Mesodermal cell (in vitro differentiated cells): ENCODE measurements at regions not wholly inside any gene's neighbourhood (a gene's known extent, or its start where the extent isn't known, plus 50 kb on each side); places are given as distances from the start of the nearest gene placed in this dataset.
"Not testable (repeated sequence)": the region's sequence is repeated elsewhere in the genome, so short reads cannot be mapped to it uniquely, and the experiment has no call there.

Experiments used
- H3K27ac ChIP-seq: 2 replicates; pipeline ENCODE4 v1.7.0; 2013; ENCODE audit warnings: mild to moderate bottlenecking, low read depth, low read length, moderate library complexity; ENCODE audit not compliant: severe bottlenecking
- H3K36me3 ChIP-seq: 2 replicates; pipeline ENCODE4 v1.7.1; 2013; ENCODE audit warnings: mild to moderate bottlenecking, low read length, moderate library complexity; ENCODE audit not compliant: control insufficient read depth, insufficient read depth
- H3K4me1 ChIP-seq: one replicate; pipeline ENCODE4 v1.7.1; 2013; ENCODE audit warnings: mild to moderate bottlenecking, low read length; ENCODE audit not compliant: insufficient read depth, control insufficient read depth, poor library complexity, severe bottlenecking
- H3K4me3 ChIP-seq: 2 replicates; pipeline ENCODE4 v1.7.0; 2013; ENCODE audit warnings: low read length, control low read depth, mild to moderate bottlenecking; ENCODE audit not compliant: insufficient read depth, poor library complexity, severe bottlenecking; ENCODE audit errors: extremely low read depth
- H3K9me3 ChIP-seq: 2 replicates; pipeline ENCODE4 v1.7.1; 2013; ENCODE audit warnings: mild to moderate bottlenecking, low read length, moderate library complexity; ENCODE audit not compliant: control insufficient read depth
- WGBS, 2 experiments: methylation state at CpG; one replicate each; pipeline ENCODE4 v1.1.5; 2013; ENCODE audit warnings: missing lambda C conversion rate in 2 of 2; ENCODE audit not compliant: insufficient coverage in 2 of 2; 5-methylcytosine and 5-hydroxymethylcytosine counted together

DNA sequence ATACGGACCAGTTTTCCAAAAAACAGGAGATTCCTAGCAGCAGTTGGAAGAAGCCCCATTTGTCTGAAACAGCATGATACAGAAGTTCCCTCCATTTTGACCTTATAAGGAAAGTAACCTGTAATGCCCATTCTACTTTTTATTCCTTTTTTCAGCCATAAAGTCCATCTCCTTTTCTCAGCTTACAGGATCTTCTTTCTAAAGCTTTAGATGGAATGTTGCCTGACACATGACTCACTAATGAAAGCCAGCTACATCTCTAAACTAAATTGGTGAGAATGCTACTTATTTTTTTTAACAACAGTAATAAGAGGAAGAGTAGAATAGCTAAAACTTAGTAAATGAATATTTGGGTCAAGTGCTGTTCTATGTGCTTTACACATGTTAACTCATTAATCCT lies 234.1 kb downstream of the CDH26 start:
- Histone ChIP-seq H3K36me3 (no peaks in the 10 kb centered on the region), H3K4me1 (no peaks in the 10 kb centered on the region), H3K27ac (no peak overlapping the region), H3K9me3 (no peaks in the 10 kb centered on the region), H3K4me3 (no peak overlapping the region)
- 88 to 92% methylated on average over 1 of the region's 1 CpG for WGBS, 2 experiments

DNA sequence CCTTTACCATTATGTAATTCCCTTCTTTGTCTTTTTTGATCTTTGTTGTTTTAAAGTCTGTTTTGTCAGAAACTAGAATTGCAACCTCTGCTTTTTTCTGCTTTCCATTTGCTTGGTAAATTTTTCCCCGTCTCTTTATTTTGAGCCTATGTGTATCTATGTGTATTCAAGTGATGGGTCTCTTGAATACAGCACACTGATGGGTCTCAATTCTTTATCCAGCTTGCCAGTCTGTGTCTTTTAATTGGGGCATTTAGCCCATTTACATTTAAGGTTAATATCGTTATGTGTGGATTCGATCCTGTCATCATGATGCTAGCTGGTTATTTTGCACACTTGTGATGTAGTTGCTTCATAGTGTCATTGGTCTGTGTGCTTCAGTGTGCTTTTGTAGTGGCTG lies 240.9 kb downstream of the CDH26 start:
- not testable (repeated sequence) for H3K9me3 ChIP-seq, H3K36me3 ChIP-seq, H3K4me1 ChIP-seq, H3K27ac ChIP-seq, H3K4me3 ChIP-seq
- 100% methylated on average over 1 of the region's 3 CpGs; no CpG with 5 or more reads in 1 of the 2 experiments for WGBS, 2 experiments

GRCh38 chr20:60199866-60200265 lies 241.6 kb downstream of the CDH26 start:
- 85 to 93% methylated on average over 2 of the region's 2 CpGs for WGBS, 2 experiments
- no peaks in the 10 kb centered on the region for H3K9me3 ChIP-seq

DNA sequence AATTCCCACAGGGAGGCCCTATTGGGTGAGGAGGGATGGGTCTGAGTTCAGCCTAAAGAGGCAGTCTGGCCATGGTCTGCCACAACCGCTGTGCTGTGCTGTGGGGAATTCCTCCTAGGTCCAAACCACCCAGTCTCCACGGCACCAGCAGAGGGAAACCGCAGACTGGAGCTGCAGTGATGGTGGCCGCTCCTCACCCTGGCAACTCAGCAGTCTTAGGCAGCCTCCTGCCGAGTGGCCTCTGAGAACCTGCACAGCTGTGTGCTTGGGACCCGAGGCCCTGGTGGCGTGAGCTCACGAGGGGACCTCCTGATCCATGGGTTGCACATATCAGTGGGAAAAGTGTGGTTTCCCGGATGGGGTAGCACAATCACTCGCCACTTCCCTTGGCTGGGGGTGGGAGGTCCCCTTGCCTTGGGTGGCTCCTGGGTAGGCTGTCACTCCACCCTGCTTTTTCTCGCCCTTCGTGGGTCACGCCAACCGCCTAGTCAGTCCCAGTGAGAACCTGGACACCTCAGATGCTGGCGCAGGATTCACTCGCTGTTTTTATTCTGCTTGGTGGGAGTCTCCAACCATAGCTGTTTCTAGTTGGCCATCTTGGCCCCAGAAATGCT lies 242.2 kb downstream of the CDH26 start:
- Histone ChIP-seq H3K9me3 (no peaks in the 10 kb centered on the region), H3K27ac (no peak overlapping the region)
- WGBS, 2 experiments = 89 to 90% methylated on average over 13 to 15 of the region's 16 CpGs

More at GRCh38 chr20:60199866-60200265, 241.6 kb downstream of the CDH26 start:
- H3K4me3 ChIP-seq = no peak overlapping the region
- no peaks in the 10 kb centered on the region for H3K4me1 ChIP-seq
- H3K27ac ChIP-seq = no peak overlapping the region
- H3K36me3 ChIP-seq = no peaks in the 10 kb centered on the region

GRCh38 chr20:60201198-60201835 lies 243.1 kb downstream of the CDH26 start:
- no peak overlapping the region for H3K27ac ChIP-seq

More for the DNA sequence above, 242.2 kb downstream of the CDH26 start:
- Histone ChIP-seq H3K4me3 (no peak overlapping the region), H3K4me1 (no peaks in the 10 kb centered on the region), H3K36me3 (no peaks in the 10 kb centered on the region)

DNA sequence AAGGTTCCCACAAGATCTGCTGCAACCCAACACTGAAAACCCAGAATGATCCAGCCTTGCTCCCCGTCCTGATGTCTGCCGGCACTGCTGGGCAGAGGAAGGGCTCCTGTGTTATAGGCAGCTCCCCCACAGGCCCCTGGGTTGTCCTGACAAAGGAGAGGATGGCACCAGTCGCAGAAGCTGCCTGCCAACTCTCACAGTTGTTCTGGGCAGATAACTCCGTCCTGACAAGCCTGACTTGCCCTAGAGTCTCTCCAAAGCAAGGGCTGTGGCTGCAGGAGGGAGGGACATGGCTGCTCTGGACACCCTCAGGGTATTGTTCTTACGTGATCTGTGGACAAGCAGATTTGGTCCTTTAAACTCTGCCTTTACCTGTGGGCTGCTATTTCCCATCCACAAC lies 243.8 kb downstream of the CDH26 start:
- Histone ChIP-seq H3K27ac (no peak overlapping the region), H3K9me3 (no peaks in the 10 kb centered on the region), H3K4me3 (no peak overlapping the region), H3K4me1 (no peaks in the 10 kb centered on the region), H3K36me3 (no peaks in the 10 kb centered on the region)
- WGBS, 2 experiments = 81 to 89% methylated on average over 4 of the region's 5 CpGs

More at GRCh38 chr20:60201198-60201835, 243.1 kb downstream of the CDH26 start:
- Histone ChIP-seq H3K9me3 (no peaks in the 10 kb centered on the region), H3K36me3 (no peaks in the 10 kb centered on the region), H3K4me3 (no peak overlapping the region), H3K4me1 (no peaks in the 10 kb centered on the region)
- no CpG with 5 or more reads among the region's 2 CpGs for WGBS, 2 experiments

DNA sequence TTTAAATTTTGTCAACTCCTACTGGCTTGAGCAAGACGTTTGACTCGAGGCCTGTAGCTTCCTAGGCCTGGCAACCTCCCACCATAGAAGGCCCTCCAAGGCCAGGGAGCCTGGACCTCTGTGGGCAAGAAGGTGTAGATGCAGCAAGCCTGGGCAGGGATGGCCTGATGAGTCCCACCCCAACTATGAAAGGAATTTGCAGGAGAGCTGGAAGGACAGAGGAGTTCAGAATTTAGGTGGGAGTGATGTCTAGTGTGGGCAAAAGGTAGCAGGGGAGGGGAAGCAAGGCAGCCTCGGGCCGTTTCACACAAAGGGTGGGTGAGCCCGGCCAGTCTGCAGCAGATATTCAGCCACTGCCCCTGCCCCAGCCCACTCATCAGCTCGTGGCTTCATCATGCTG lies 245.2 kb downstream of the CDH26 start:
- H3K4me3 ChIP-seq = no peak overlapping the region
- 83 to 87% methylated on average over 2 to 3 of the region's 6 CpGs for WGBS, 2 experiments
- H3K27ac ChIP-seq = no peak overlapping the region
- H3K9me3 ChIP-seq = no peaks in the 10 kb centered on the region
- no peaks in the 10 kb centered on the region for H3K36me3 ChIP-seq
- no peaks in the 10 kb centered on the region for H3K4me1 ChIP-seq

DNA sequence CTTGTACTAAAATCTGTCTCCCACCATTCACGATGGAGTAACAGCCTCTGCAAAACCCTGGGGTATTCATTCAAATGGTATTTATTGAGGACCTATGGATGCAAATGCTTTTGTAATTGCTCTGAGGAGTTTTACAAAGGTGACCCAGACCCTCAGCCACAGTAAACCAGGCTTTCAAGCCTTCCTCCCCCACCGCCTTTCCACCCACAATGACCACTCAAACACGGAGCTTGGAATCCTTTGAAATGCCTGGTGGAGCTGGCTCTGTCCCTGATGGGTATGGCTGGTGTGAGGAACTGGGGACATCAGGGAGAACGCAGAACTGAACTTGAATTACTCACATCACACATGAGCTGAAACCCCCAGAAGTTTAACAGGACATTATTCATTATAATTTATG lies 246.4 kb downstream of the CDH26 start:
- no peak overlapping the region for H3K27ac ChIP-seq
- no peaks in the 10 kb centered on the region for H3K4me1 ChIP-seq
- 50% methylated on average over 1 of the region's 4 CpGs; no CpG with 5 or more reads in 1 of the 2 experiments for WGBS, 2 experiments

DNA sequence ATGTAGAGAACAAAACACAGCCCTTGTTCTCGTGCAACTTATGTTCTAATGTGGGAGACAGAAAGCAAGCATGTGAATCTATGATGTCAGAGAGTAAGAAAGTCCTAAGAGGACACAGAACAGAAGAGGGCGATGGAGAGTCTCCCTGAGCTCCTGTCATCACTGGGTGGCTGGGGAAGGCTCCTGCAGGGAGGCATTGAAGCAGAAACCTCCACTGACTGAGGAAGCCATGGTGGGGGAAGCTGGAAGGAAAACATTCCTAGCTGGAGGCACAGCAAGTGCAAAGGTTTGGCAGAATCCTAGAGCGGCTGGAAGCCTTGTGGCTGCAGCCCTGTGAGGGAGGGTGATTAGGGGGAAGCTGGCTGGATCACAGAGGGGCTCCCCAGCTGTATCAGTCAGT lies 248.0 kb downstream of the CDH26 start:
- Histone ChIP-seq H3K4me1 (no peaks in the 10 kb centered on the region), H3K9me3 (no peaks in the 10 kb centered on the region), H3K27ac (no peak overlapping the region), H3K36me3 (no peaks in the 10 kb centered on the region), H3K4me3 (no peak overlapping the region)
- 25 to 44% methylated on average over 2 of the region's 3 CpGs for WGBS, 2 experiments

More for the DNA sequence above, 246.4 kb downstream of the CDH26 start:
- H3K36me3 ChIP-seq = no peaks in the 10 kb centered on the region
- H3K9me3 ChIP-seq = no peaks in the 10 kb centered on the region
- H3K4me3 ChIP-seq = no peak overlapping the region

DNA sequence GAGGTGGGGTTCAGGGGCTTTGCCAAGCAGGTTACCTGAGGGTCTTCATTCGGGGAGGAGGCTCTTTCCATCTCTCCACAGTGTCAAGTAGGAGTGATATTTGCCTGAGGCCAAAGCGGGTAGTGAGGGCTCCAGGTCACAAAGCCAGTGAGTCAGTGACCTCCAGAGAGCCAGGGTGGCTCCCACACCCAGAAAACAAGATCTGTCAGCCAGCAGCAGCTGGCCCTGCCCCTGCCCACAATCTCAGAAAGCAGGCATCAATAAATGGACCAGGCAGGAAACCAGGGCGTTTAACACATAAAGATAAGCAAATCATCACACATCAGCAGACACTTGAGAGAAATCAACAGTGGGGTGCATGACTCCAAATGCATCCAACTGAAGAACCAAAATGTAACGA lies 250.8 kb downstream of the CDH26 start:
- no peaks in the 10 kb centered on the region for H3K36me3 ChIP-seq
- H3K9me3 ChIP-seq = no peaks in the 10 kb centered on the region
- no peak overlapping the region for H3K4me3 ChIP-seq
- H3K4me1 ChIP-seq = peaks cover 2% of the 10 kb centered on the region
- no peak overlapping the region for H3K27ac ChIP-seq
- 74 to 75% methylated on average over 2 of the region's 4 CpGs for WGBS, 2 experiments
